HG03103 (cell line): ENCODE measurements at regions not wholly inside any gene's neighbourhood (a gene's known extent, or its start where the extent isn't known, plus 50 kb on each side); places are given as distances from the start of the nearest gene placed in this dataset.
"Not testable (repeated sequence)": the region's sequence is repeated elsewhere in the genome, so short reads cannot be mapped to it uniquely, and the experiment has no call there.

Experiments used
- ATAC-seq: cut with Tn5 transposase; IDR thresholded peaks from one replicate; pipeline ENCODE4 v1.9.1; 2021; ENCODE audit warnings: low read depth; ENCODE audit not compliant: unreplicated experiment

- no peak for ATAC-seq
These were observed 151.7 kb upstream of the L3MBTL4 start for GRCh38 chr18:6566338-6566911.

GRCh38 chr18:6569813-6570212 lies 155.1 kb upstream of the L3MBTL4 start:
- ATAC-seq = no peak

GRCh38 chr18:6570581-6571238 lies 156.0 kb upstream of the L3MBTL4 start:
- no peak for ATAC-seq

- ATAC-seq = no peak
These were observed 156.5 kb upstream of the L3MBTL4 start for GRCh38 chr18:6571239-6571602.

- not testable (repeated sequence) for ATAC-seq
These were observed 157.3 kb upstream of the ARHGAP28 start for GRCh38 chr18:6572192-6572591.

- no peak for ATAC-seq
These were observed 154.9 kb upstream of the ARHGAP28 start for GRCh38 chr18:6574631-6575030.

- ATAC-seq = no peak
These were observed 153.6 kb upstream of the ARHGAP28 start for GRCh38 chr18:6575908-6576307.

GRCh38 chr18:6576718-6577375 lies 152.7 kb upstream of the ARHGAP28 start:
- no peak for ATAC-seq

- ATAC-seq = no peak
These were observed 150.8 kb upstream of the ARHGAP28 start for GRCh38 chr18:6578686-6579085.

- no peak for ATAC-seq
These were observed 150.0 kb upstream of the ARHGAP28 start for GRCh38 chr18:6579486-6579885.

GRCh38 chr18:6580401-6580800 lies 149.1 kb upstream of the ARHGAP28 start:
- no peak for ATAC-seq

- no peak for ATAC-seq
These were observed 139.6 kb upstream of the ARHGAP28 start for GRCh38 chr18:6589923-6590322.

- ATAC-seq = no peak
These were observed 139.2 kb upstream of the ARHGAP28 start for GRCh38 chr18:6590326-6590725.

GRCh38 chr18:6591491-6591890 lies 138.0 kb upstream of the ARHGAP28 start:
- no peak for ATAC-seq

GRCh38 chr18:6592522-6592921 lies 137.0 kb upstream of the ARHGAP28 start:
- ATAC-seq = no peak

- ATAC-seq = no peak
These were observed 136.2 kb upstream of the ARHGAP28 start for GRCh38 chr18:6593142-6593885.

- ATAC-seq = no peak
These were observed 133.8 kb upstream of the ARHGAP28 start for GRCh38 chr18:6595666-6596065.

- no peak for ATAC-seq
These were observed 130.9 kb upstream of the ARHGAP28 start for GRCh38 chr18:6598657-6599056.

- no peak for ATAC-seq
These were observed 128.8 kb upstream of the ARHGAP28 start for GRCh38 chr18:6600667-6601167.

GRCh38 chr18:6601241-6601640 lies 128.3 kb upstream of the ARHGAP28 start:
- ATAC-seq = no peak

- ATAC-seq = no peak
These were observed 127.2 kb upstream of the ARHGAP28 start for GRCh38 chr18:6602365-6602764.
